NCI-H128 (cell line): ENCODE measurements at regions not wholly inside any gene's neighbourhood (a gene's known extent, or its start where the extent isn't known, plus 50 kb on each side); places are given as distances from the start of the nearest gene placed in this dataset.

Source experiments
- DNase-seq: peaks from one replicate; lab custom pipeline; 2025; ENCODE audit not compliant: unreplicated experiment; lab: John Stamatoyannopoulos, UW

- no peak for DNase-seq
Observed at GRCh38 chr13:74973935-74974879, 507.8 kb downstream of the TBC1D4 start.

- no peak for DNase-seq
Observed at GRCh38 chr13:74969419-74969818, 512.5 kb downstream of the TBC1D4 start.

- DNase-seq, result peak; percentile 1
Observed at GRCh38 chr13:74966814-74967424, 515.0 kb downstream of the TBC1D4 start.

GRCh38 chr13:74966275-74966674 is 515.7 kb downstream of the TBC1D4 start:
- no peak for DNase-seq

- no peak for DNase-seq
Observed at GRCh38 chr13:74945637-74946036, 536.3 kb downstream of the TBC1D4 start.

GRCh38 chr13:74931698-74932433 is 550.1 kb downstream of the TBC1D4 start:
- DNase-seq, result no peak

- DNase-seq, result no peak
Observed at GRCh38 chr13:74930402-74931165, 551.4 kb downstream of the TBC1D4 start.

- DNase-seq, result no peak
Observed at GRCh38 chr13:74929436-74929835, 552.5 kb downstream of the TBC1D4 start.

GRCh38 chr13:74927823-74928222 is 554.1 kb downstream of the TBC1D4 start:
- no peak for DNase-seq

- no peak for DNase-seq
Observed at GRCh38 chr13:74922963-74923362, 559.0 kb downstream of the TBC1D4 start.

GRCh38 chr13:74921326-74921725 is 560.6 kb downstream of the TBC1D4 start:
- no peak for DNase-seq

- DNase-seq, result no peak
Observed at GRCh38 chr13:74920920-74921319, 561.0 kb downstream of the TBC1D4 start.

GRCh38 chr13:74920361-74920760 is 561.6 kb downstream of the TBC1D4 start:
- no peak for DNase-seq

GRCh38 chr13:74919914-74920313 is 562.1 kb downstream of the TBC1D4 start:
- no peak for DNase-seq

GRCh38 chr13:74912898-74913297 is 569.1 kb downstream of the TBC1D4 start:
- no peak for DNase-seq

- no peak for DNase-seq
Observed at GRCh38 chr13:74910415-74910814, 571.6 kb downstream of the TBC1D4 start.

GRCh38 chr13:74907788-74908187 is 574.2 kb downstream of the TBC1D4 start:
- DNase-seq, result no peak

- DNase-seq, result no peak
Observed at GRCh38 chr13:74904556-74904955, 577.4 kb downstream of the TBC1D4 start.

- DNase-seq, result no peak
Observed at GRCh38 chr13:74895042-74895796, 586.8 kb downstream of the TBC1D4 start.

GRCh38 chr13:74892096-74892495 is 589.9 kb downstream of the TBC1D4 start:
- no peak for DNase-seq
